RPMI7951 (cell line): ENCODE measurements at regions not wholly inside any gene's neighbourhood (a gene's known extent, or its start where the extent isn't known, plus 50 kb on each side); places are given as distances from the start of the nearest gene placed in this dataset.
A peak's percentile ranks its signal among the peaks of the same experiment; 100 is the strongest.

ENCODE experiments used
- DNase-seq: peaks from one replicate; pipeline ENCODE4 v3.0.0-alpha.2; 2012; ENCODE audit warnings: low read depth

DNA sequence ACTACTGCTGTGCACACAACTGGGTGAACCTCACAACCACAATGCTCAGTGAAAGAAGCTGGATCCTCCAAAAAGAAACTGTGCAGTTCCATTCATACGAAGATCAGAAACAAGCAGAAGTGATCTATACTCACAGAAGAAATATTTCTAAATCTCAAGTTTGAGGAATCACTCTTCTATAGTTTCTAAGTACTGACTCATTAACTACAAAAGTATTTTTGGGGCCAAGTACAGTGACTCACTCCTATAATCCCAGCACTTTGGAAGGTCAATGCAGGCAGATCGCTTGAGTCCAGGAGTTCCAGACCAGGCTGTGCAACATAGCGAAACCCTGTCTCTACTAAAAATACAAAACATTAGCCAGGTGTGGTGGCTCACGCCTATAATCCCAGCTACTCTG is 51.3 kb upstream of the RELL1 start:
- DNase-seq: peak; percentile 52
